ENCODE measurements at regions not wholly inside any gene's neighbourhood (a gene's known extent, or its start where the extent isn't known, plus 50 kb on each side); places are given as distances from the start of the nearest gene placed in this dataset.
"Not testable (repeated sequence)": the region's sequence is repeated elsewhere in the genome, so short reads cannot be mapped to it uniquely, and the experiment has no call there.

DNA sequence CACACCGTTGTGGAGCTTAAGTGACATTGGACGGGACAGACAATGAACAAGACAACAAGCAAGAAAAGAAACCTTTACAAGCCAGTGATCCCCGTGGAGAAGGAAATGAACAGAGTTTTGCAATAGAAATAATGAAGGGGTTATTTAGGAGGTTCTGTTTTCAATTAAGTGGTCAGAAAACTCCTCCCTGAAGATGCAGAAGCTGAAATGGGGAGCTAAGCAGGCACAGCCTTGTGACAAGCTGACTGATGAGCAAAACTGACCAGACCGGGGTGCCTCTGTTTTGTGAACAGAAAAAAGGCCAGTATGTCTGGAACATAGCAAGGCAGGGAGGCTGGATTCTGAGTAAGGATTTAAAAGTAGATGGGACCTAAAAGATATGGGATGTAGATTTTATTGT lies 299.8 kb upstream of the POM121L12 start:
- POLR2A ChIA-PET (ENCODE audit: unreplicated experiment), result no interaction called here
- Histone ChIP-seq H4K20me1 (ENCODE audit: insufficient read depth) (no peaks in the 10 kb centered on the region), H3F3A (ENCODE audit: insufficient read depth, low read depth) (no peaks in the 10 kb centered on the region; the same call in 1 of the 2 replicates), H2AFZ (no peak overlapping the region), H3K79me2 (ENCODE audit: low read depth) (no peaks in the 10 kb centered on the region), H3K4me3 (no peak overlapping the region), H3K9me3 (ENCODE audit: insufficient read depth, low read depth) (no peaks in the 10 kb centered on the region), H3K27ac (no peak overlapping the region), H3K36me3 (ENCODE audit: low read depth) (no peaks in the 10 kb centered on the region), H3K4me2 (no peak overlapping the region), H3K9me2 (ENCODE audit: insufficient read depth) (no peaks in the 10 kb centered on the region), H3K4me1 (replicated peaks; ENCODE audit: insufficient read depth) (no peaks in the 10 kb centered on the region), H3K27me3 (ENCODE audit: insufficient read depth, low read depth) (no peaks in the 10 kb centered on the region)
- no peak for TF ChIP-seq EZH2 (IDR thresholded peaks at IDR 0.05; ENCODE audit: low read depth)
- TF ChIP-seq, protein P1, sequence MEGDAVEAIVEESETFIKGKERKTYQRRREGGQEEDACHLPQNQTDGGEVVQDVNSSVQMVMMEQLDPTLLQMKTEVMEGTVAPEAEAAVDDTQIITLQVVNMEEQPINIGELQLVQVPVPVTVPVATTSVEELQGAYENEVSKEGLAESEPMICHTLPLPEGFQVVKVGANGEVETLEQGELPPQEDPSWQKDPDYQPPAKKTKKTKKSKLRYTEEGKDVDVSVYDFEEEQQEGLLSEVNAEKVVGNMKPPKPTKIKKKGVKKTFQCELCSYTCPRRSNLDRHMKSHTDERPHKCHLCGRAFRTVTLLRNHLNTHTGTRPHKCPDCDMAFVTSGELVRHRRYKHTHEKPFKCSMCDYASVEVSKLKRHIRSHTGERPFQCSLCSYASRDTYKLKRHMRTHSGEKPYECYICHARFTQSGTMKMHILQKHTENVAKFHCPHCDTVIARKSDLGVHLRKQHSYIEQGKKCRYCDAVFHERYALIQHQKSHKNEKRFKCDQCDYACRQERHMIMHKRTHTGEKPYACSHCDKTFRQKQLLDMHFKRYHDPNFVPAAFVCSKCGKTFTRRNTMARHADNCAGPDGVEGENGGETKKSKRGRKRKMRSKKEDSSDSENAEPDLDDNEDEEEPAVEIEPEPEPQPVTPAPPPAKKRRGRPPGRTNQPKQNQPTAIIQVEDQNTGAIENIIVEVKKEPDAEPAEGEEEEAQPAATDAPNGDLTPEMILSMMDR (conservative IDR thresholded peaks at IDR 0.05), result no peak
- no peak for DNase-seq
- intact Hi-C loops (cut with micrococcal nuclease; ENCODE audit: unreplicated experiment), result no loop called here
- CTCF ChIA-PET, result no interaction called here
- BruUV-seq (replicated peaks), result no TSS peak

DNA sequence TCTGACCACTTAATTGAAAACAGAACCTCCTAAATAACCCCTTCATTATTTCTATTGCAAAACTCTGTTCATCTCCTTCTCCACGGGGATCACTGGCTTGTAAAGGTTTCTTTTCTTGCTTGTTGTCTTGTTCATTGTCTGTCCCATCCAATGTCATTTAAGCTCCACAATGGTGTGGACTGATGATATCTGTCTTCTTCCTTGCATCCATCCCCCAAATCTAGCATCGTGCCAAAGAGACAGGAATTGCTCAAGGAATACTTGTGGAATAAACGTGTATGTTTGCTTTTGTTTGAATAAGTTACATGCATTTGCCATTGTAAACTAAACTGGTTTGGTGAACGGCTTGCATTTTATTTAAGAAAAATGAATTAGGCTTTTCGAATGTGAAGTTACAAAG lies 306.8 kb upstream of the POM121L12 start:
- intact Hi-C loops (cut with micrococcal nuclease; ENCODE audit: unreplicated experiment); H3K27ac ChIP-seq; H3K79me2 ChIP-seq (ENCODE audit: low read depth); BruUV-seq (replicated peaks); H3K36me3 ChIP-seq (ENCODE audit: low read depth); CTCF ChIA-PET; H4K20me1 ChIP-seq (ENCODE audit: insufficient read depth); H3K4me3 ChIP-seq; DNase-seq; H3K9me3 ChIP-seq (ENCODE audit: insufficient read depth, low read depth); POLR2A ChIA-PET (ENCODE audit: unreplicated experiment); H2AFZ ChIP-seq; H3K9me2 ChIP-seq (ENCODE audit: insufficient read depth); H3K27me3 ChIP-seq (ENCODE audit: insufficient read depth, low read depth); H3F3A ChIP-seq (ENCODE audit: insufficient read depth, low read depth); H3K4me1 ChIP-seq (replicated peaks; ENCODE audit: insufficient read depth); H3K4me2 ChIP-seq: not testable (repeated sequence)

DNA sequence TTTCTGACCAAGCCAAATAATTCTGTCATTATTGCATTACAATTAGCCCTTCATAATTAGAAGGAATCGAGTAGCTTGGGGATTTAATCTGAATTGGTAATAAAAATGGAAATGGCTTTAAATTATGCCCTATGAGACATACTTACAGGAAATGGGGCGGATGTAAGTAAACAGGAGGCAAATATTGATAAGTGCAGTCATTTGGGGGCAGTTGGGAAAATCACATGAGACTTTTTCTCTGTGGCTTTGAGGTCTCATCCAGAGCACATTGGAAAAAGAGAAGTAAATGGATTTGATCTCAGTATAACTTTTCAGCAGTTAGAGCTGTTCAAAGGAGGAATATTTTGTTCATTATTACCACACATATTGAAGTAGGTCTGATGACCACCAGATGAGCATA lies 307.8 kb upstream of the POM121L12 start:
- BruUV-seq (replicated peaks), result no TSS peak
- ChIA-PET CTCF (no interaction called here), POLR2A (ENCODE audit: unreplicated experiment) (no interaction called here)
- no peaks in the 10 kb centered on the region for H3K9me3 ChIP-seq (ENCODE audit: insufficient read depth, low read depth)
- intact Hi-C loops (cut with micrococcal nuclease; ENCODE audit: unreplicated experiment), result no loop called here
- no peaks in the 10 kb centered on the region for H3K9me2 ChIP-seq (ENCODE audit: insufficient read depth)
- H3K27me3 ChIP-seq (ENCODE audit: insufficient read depth, low read depth), result no peaks in the 10 kb centered on the region
- no peaks in the 10 kb centered on the region for H3K36me3 ChIP-seq (ENCODE audit: low read depth)
- H2AFZ ChIP-seq, result no peak overlapping the region
- no peaks in the 10 kb centered on the region for H3K4me1 ChIP-seq (replicated peaks; ENCODE audit: insufficient read depth)
- no peak overlapping the region for H3K27ac ChIP-seq
- no peaks in the 10 kb centered on the region for H3K79me2 ChIP-seq (ENCODE audit: low read depth)
- H4K20me1 ChIP-seq (ENCODE audit: insufficient read depth), result no peaks in the 10 kb centered on the region
- DNase-seq, result no peak
- H3K4me2 ChIP-seq, result no peak overlapping the region
- no peak for TF ChIP-seq EZH2 (IDR thresholded peaks at IDR 0.05; ENCODE audit: low read depth)
- TF ChIP-seq, protein P1 (conservative IDR thresholded peaks at IDR 0.05), result no peak
- H3K4me3 ChIP-seq, result no peak overlapping the region
- no peaks in the 10 kb centered on the region for H3F3A ChIP-seq (ENCODE audit: insufficient read depth, low read depth)

DNA sequence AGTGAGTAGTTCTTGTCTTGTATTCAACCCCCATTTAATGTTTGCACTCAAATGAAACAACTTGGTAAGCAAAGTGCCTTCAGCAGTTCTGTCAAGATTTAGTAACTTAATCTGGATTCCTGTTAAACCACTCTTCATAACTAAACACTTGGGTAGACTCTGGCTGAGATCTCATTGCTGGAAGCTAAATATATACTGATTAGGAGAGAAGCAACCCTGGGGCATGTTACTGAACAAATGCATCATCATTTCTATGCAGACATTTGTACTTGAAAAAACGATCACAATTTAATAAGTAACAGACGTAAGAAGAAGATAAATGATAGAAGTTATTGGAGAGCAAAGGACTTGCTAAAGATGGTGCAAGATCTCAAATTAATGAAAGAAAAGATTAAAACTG lies 308.4 kb upstream of the POM121L12 start:
- no peaks in the 10 kb centered on the region for H3K4me1 ChIP-seq (replicated peaks; ENCODE audit: insufficient read depth)
- CTCF ChIA-PET, result no interaction called here
- H3F3A ChIP-seq (ENCODE audit: insufficient read depth, low read depth), result no peaks in the 10 kb centered on the region
- H3K9me3 ChIP-seq (ENCODE audit: insufficient read depth, low read depth), result no peaks in the 10 kb centered on the region
- H2AFZ ChIP-seq, result no peak overlapping the region
- intact Hi-C loops (cut with micrococcal nuclease; ENCODE audit: unreplicated experiment), result no loop called here
- H3K9me2 ChIP-seq (ENCODE audit: insufficient read depth), result no peaks in the 10 kb centered on the region
- TF ChIP-seq EZH2 (IDR thresholded peaks at IDR 0.05; ENCODE audit: low read depth), result no peak
- TF ChIP-seq, protein P1 (conservative IDR thresholded peaks at IDR 0.05), result no peak
- POLR2A ChIA-PET (ENCODE audit: unreplicated experiment), result no interaction called here
- no TSS peak for BruUV-seq (replicated peaks)
- H4K20me1 ChIP-seq (ENCODE audit: insufficient read depth), result no peaks in the 10 kb centered on the region
- DNase-seq, result no peak
- H3K4me3 ChIP-seq, result no peak overlapping the region
- H3K79me2 ChIP-seq (ENCODE audit: low read depth), result no peaks in the 10 kb centered on the region
- no peaks in the 10 kb centered on the region for H3K27me3 ChIP-seq (ENCODE audit: insufficient read depth, low read depth)
- H3K4me2 ChIP-seq, result no peak overlapping the region
- H3K36me3 ChIP-seq (ENCODE audit: low read depth), result no peaks in the 10 kb centered on the region
- no peak overlapping the region for H3K27ac ChIP-seq
